Gastroesophageal sphincter (tissue), 3 donors: ENCODE measurements at regions not wholly inside any gene's neighbourhood (a gene's known extent, or its start where the extent isn't known, plus 50 kb on each side); places are given as distances from the start of the nearest gene placed in this dataset.

Experiments
- CTCF ChIP-seq, 4 experiments: fragments of 200-600 bp in 2 of 4; fragments of 450-650 bp in 2 of 4; sonication (generic) in 1 of 4; IDR thresholded peaks; one replicate each; pipeline ENCODE4 v1.5.1; 2017 to 2019; ENCODE audit warnings: antibody characterized with exemption in 4 of 4, mild to moderate bottlenecking in 2 of 4, moderate library complexity in 2 of 4
- EP300 ChIP-seq: sonication (generic); formaldehyde crosslinking; IDR thresholded peaks from one replicate; pipeline ENCODE4 v1.6.1; 2017; ENCODE audit warnings: antibody characterized with exemption, mild to moderate bottlenecking
- POLR2A ChIP-seq, 2 donors: fragments of 450-650 bp; IDR thresholded peaks; one replicate each; pipeline ENCODE4 v1.6.1; 2017; ENCODE audit warnings: antibody characterized with exemption in 2 of 2, mild to moderate bottlenecking in 2 of 2, moderate library complexity in 1 of 2
- POLR2AphosphoS5 ChIP-seq: sonication (generic); formaldehyde crosslinking; IDR thresholded peaks from one replicate; pipeline ENCODE4 v1.6.1; 2017; ENCODE audit warnings: antibody characterized with exemption

DNA sequence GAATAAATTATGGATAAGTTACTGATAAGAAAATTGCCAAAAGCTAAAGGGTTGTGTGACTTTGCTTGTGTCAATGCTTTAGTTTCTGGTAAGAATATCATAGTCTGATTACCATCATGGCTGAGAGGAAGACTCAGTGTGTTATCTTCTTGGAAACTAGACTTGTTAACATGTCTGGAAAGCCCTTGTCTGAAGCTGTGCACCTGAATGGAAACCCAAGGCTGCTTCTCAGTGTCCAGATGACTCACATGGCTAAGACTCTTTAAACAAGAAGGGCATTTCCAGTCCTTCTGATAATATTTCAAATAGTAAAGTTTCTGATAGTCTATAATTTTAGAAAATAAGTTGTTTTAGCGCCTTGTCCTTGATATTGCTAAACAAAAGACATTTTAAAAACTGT, 1092.7 kb downstream of the PLA2G4A start:
- TF ChIP-seq CTCF (IDR thresholded peaks at IDR 0.05) (no peak), EP300 (no peak), POLR2A (IDR thresholded peaks at IDR 0.05) (no peak), POLR2AphosphoS5 (no peak)
